ENCODE measurements at regions not wholly inside any gene's neighbourhood (a gene's known extent, or its start where the extent isn't known, plus 50 kb on each side); places are given as distances from the start of the nearest gene placed in this dataset.

- TF ChIP-seq, protein P1, sequence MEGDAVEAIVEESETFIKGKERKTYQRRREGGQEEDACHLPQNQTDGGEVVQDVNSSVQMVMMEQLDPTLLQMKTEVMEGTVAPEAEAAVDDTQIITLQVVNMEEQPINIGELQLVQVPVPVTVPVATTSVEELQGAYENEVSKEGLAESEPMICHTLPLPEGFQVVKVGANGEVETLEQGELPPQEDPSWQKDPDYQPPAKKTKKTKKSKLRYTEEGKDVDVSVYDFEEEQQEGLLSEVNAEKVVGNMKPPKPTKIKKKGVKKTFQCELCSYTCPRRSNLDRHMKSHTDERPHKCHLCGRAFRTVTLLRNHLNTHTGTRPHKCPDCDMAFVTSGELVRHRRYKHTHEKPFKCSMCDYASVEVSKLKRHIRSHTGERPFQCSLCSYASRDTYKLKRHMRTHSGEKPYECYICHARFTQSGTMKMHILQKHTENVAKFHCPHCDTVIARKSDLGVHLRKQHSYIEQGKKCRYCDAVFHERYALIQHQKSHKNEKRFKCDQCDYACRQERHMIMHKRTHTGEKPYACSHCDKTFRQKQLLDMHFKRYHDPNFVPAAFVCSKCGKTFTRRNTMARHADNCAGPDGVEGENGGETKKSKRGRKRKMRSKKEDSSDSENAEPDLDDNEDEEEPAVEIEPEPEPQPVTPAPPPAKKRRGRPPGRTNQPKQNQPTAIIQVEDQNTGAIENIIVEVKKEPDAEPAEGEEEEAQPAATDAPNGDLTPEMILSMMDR (optimal IDR thresholded peaks at IDR 0.05 in 1 of 3, IDR thresholded peaks at IDR 0.05 in 1 of 3, conservative IDR thresholded peaks at IDR 0.05 in 1 of 3; ENCODE audit: extremely low read depth in 1 of 3, insufficient read depth in 2 of 3, low read length in 3 of 3) = no peak
- TF ChIP-seq EZH2 (IDR thresholded peaks at IDR 0.05; ENCODE audit: low read length) = no peak
Measured at GRCh38 chr2:199197448-199197847, 260.3 kb downstream of the SATB2 start.

Measured in keratinocyte (primary cell).